Naive B cell (primary cell): ENCODE measurements at regions not wholly inside any gene's neighbourhood (a gene's known extent, or its start where the extent isn't known, plus 50 kb on each side); places are given as distances from the start of the nearest gene placed in this dataset.

Experiments
- ATAC-seq, 2 donors: fragments of 150-1000 bp; cut with Tn5 transposase; 2 replicates each; pipeline ENCODE4 v1.10.0; 2021; ENCODE audit warnings: low read depth in 2 of 2, mild to moderate bottlenecking in 2 of 2, moderate library complexity in 2 of 2
- DNase-seq: peaks from one replicate; pipeline ENCODE4 v3.0.0; 2022
- H3K27ac Mint-ChIP-seq, 6 donors: one replicate each; pipeline ENCODE4 v1.8.0; 2020 to 2022; ENCODE audit warnings: mild to moderate bottlenecking in 6 of 6, mixed read lengths in 6 of 6, moderate library complexity in 5 of 6, inconsistent platforms in 2 of 6
- H3K27me3 Mint-ChIP-seq, 3 donors: one replicate each; pipeline ENCODE4 v1.8.0; 2021 to 2022; ENCODE audit warnings: mixed read lengths in 3 of 3, mild to moderate bottlenecking in 1 of 3
- H3K36me3 Mint-ChIP-seq, 2 donors: one replicate each; pipeline ENCODE4 v1.8.0; 2020 to 2022; ENCODE audit warnings: mixed read lengths in 2 of 2, inconsistent platforms in 1 of 2, mild to moderate bottlenecking in 1 of 2
- H3K4me1 Mint-ChIP-seq, 3 donors: one replicate each; pipeline ENCODE4 v1.8.0; 2020 to 2022; ENCODE audit warnings: mixed read lengths in 3 of 3, inconsistent platforms in 1 of 3, mild to moderate bottlenecking in 1 of 3, moderate library complexity in 1 of 3
- H3K4me3 Mint-ChIP-seq, 8 donors: one replicate each; pipeline ENCODE4 v1.8.0; 2020 to 2022; ENCODE audit warnings: mild to moderate bottlenecking in 8 of 8, mixed read lengths in 8 of 8, moderate library complexity in 8 of 8, inconsistent platforms in 2 of 8
- H3K9me3 Mint-ChIP-seq, 7 donors: one replicate each; pipeline ENCODE4 v1.8.0; 2020 to 2022; ENCODE audit warnings: mixed read lengths in 7 of 7, mild to moderate bottlenecking in 5 of 7, inconsistent platforms in 2 of 7, moderate library complexity in 1 of 7

DNA sequence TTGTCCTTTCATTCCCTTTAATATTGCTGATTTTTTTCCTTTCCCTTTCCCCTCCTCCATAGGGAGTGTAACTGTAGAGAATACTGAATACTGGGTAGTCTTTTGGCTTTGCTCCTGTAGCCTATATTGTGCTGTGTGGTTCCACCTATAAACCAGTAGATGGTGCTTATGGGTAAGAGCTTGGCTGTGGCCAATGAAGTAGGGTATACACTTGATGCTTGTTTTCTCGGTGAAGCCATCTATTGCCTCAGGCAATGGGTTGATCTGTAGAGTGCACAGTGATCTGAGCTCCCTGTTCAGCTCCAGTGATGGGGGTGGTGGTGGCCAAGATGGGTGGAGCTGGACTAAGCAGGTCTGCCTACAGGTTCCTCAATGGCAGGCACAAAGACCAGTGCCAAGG, 203.3 kb upstream of the IMPG1 start:
- no peak for ATAC-seq
- Mint-ChIP-seq H3K4me3 (no peak overlapping the region), H3K4me1 (no peaks in the 10 kb centered on the region)

DNA sequence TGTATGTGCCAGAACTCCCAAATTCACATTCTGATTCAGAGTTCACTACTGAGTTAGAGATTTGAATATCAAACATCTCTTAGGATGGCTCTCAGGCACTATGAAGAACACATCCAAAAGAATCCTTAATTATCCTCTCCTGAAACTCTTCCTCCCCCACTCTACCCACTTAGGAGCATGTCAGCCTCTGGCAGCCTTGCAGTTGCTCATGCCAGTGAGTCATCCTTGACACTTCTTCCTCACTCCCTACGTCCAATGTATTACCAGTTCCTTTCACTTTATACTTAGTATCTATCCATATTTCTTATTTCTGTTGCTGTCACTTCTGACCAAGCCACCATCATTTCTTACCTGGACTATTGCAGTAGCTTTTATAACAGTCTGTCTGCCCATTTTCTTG, 192.0 kb upstream of the IMPG1 start:
- peaks cover 4 to 9% of the 10 kb centered on the region in 2 donors for H3K36me3 Mint-ChIP-seq
- H3K9me3 Mint-ChIP-seq = peaks cover 13 to 35% (median 26%) of the 10 kb centered on the region in 7 donors
- H3K4me3 Mint-ChIP-seq = no peak overlapping the region
- H3K4me1 Mint-ChIP-seq = no peaks in the 10 kb centered on the region
- no peak for ATAC-seq
- H3K27ac Mint-ChIP-seq = no peak overlapping the region
- no peaks in the 10 kb centered on the region for H3K27me3 Mint-ChIP-seq
- DNase-seq = no peak

More for the DNA sequence above, 203.3 kb upstream of the IMPG1 start:
- H3K27ac Mint-ChIP-seq = peak overlapping the region in 1 of 6 donors; percentile 77
- H3K27me3 Mint-ChIP-seq = no peaks in the 10 kb centered on the region
- no peak for DNase-seq
- peaks cover 11 to 48% (median 15%) of the 10 kb centered on the region in 7 donors for H3K9me3 Mint-ChIP-seq
- no peaks in the 10 kb centered on the region for H3K36me3 Mint-ChIP-seq

DNA sequence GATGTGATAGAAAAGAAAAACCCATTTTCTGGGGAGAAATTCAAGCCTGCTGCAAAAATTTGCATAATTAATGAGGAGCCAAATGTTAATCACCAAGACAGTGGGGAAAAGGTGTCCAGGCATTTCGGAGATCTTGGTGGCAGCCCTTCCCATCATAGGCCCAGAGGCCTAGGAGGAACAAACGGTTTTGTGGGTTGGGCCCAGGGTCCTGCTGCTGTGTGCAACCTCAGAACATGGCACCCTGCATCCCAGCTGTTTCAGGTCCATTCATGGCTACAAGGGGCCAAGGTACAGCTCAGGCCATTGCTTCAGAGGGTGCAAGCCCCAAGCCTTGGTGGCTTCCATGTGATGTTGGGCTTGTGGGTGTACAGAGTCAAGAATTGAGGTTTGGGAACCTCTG, 189.8 kb upstream of the IMPG1 start:
- ATAC-seq (no peak), DNase-seq (no peak)
- Mint-ChIP-seq H3K4me1 (no peaks in the 10 kb centered on the region), H3K36me3 (peaks cover 4 to 9% of the 10 kb centered on the region in 2 donors), H3K27me3 (no peaks in the 10 kb centered on the region), H3K4me3 (no peak overlapping the region), H3K27ac (no peak overlapping the region), H3K9me3 (peaks cover 13 to 35% (median 27%) of the 10 kb centered on the region in 7 donors)

DNA sequence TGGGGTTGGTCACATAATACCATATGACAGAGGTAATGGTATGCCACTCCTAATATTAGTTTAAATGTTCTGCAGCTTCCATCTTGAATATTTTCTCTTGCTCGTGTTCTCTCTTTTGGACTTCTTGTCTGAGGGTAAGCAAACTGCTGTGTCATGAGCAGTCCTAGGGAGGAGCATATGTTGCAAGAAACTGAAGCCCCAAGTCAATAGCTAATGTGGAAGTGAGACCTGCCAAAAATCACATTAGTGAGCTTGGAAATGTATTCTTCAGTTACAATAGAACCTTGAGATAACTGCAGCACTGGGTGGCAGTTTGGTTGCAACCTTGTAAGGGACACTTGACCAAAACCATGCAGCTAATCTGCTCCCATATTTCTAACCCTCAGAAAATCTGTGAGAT, 178.2 kb upstream of the IMPG1 start:
- no peaks in the 10 kb centered on the region for H3K27me3 Mint-ChIP-seq
- DNase-seq (no peak), ATAC-seq (no peak)
- H3K4me1 Mint-ChIP-seq = no peaks in the 10 kb centered on the region
- peaks cover 0 to 14% (median 6%) of the 10 kb centered on the region in 7 donors for H3K9me3 Mint-ChIP-seq
- H3K27ac Mint-ChIP-seq = no peak overlapping the region
- H3K4me3 Mint-ChIP-seq = no peak overlapping the region
- H3K36me3 Mint-ChIP-seq = no peaks in the 10 kb centered on the region

DNA sequence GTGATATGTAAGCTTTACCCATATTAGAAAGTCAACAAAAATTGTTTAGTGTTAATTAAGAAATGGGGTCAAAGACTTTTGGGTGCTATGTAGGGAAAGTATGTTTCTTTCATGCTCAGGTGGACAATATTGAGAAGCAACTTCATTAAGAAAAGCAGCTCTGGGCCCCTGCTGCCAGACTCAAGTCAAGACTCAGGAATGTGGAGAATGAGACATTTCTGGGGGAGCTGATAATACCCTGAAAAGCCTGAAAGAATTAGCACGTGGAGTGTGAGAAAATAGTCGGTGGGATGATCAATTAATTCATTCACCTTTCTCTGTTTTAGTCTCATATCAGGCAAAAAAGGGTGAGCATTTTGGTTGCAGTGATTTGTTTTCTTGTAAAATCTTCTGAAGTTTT, 175.1 kb upstream of the IMPG1 start:
- H3K27me3 Mint-ChIP-seq = no peaks in the 10 kb centered on the region
- no peaks in the 10 kb centered on the region for H3K36me3 Mint-ChIP-seq
- no peak overlapping the region for H3K27ac Mint-ChIP-seq
- DNase-seq (no peak), ATAC-seq (no peak)
- no peaks in the 10 kb centered on the region for H3K4me1 Mint-ChIP-seq
- H3K4me3 Mint-ChIP-seq = no peak overlapping the region
- H3K9me3 Mint-ChIP-seq = peaks cover 0 to 14% (median 6%) of the 10 kb centered on the region in 7 donors

DNA sequence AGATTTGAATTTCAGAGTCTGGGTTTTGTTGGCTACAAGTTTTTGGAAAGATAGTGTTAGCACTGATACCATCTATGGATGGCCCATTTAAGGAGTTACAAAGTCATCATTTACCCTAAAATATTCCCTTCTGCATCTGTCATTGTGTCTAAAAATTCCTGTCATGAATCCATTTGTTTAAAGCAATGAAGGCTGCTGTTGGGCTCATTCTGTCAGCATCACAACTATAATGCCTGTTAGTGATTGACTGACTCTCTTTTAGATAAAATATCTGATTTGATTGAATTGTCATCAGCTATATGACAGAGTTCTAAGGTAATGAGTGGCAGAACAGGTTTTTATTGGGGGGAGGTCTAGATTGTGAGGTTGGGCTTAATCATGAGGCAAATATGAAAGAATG, 167.6 kb upstream of the IMPG1 start:
- H3K27me3 Mint-ChIP-seq = no peaks in the 10 kb centered on the region
- H3K27ac Mint-ChIP-seq = no peak overlapping the region
- DNase-seq (no peak), ATAC-seq (no peak)
- no peaks in the 10 kb centered on the region for H3K36me3 Mint-ChIP-seq
- no peaks in the 10 kb centered on the region for H3K4me1 Mint-ChIP-seq
- H3K9me3 Mint-ChIP-seq = peaks cover 3 to 29% (median 7%) of the 10 kb centered on the region in 7 donors
- no peak overlapping the region for H3K4me3 Mint-ChIP-seq

DNA sequence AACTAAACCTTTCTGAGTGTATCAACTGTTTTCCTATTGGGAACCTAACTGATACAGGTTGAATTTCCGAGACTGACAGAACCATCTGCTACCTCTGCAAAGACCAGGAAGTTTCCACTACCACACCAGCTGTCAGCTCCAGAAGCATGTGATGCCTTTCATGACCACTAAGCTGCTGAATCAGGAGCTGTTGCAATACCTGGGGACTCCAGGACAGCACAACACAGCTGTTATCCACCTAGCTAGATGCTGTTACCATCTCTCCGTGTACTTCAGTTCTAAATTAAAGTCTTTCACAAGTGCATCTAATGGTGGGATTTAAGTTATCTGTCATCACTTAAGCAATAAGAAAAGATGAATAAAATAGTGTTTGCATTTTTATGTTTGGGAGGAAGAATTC, 158.2 kb upstream of the IMPG1 start:
- no peak for ATAC-seq
- no peak overlapping the region for H3K4me3 Mint-ChIP-seq
- H3K27ac Mint-ChIP-seq = no peak overlapping the region
- H3K27me3 Mint-ChIP-seq = no peaks in the 10 kb centered on the region
- H3K4me1 Mint-ChIP-seq = no peaks in the 10 kb centered on the region
- DNase-seq = no peak
- H3K36me3 Mint-ChIP-seq = no peaks in the 10 kb centered on the region
- H3K9me3 Mint-ChIP-seq = peaks cover 0 to 27% (median 8%) of the 10 kb centered on the region in 7 donors

DNA sequence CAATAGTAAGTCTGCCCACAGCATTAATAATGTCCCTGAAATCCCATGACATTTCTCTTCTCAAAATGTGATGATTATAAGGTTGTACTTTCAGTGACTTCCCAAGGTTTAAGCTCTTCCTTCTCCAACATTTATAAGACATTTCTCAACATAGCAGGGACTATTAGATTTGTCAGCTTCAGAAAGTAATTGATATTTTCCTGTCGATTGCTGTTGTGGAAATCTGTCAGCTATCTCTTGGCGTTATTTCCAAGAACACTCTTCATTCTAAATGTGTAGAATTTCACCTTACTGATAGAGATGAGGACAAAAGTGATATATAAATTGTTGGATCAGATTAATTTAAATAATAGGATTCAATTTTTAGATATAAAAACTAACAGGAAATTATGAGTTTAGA, 149.7 kb upstream of the IMPG1 start:
- ATAC-seq (no peak), DNase-seq (no peak)
- Mint-ChIP-seq H3K4me3 (no peak overlapping the region), H3K27me3 (no peaks in the 10 kb centered on the region), H3K27ac (no peak overlapping the region), H3K36me3 (no peaks in the 10 kb centered on the region), H3K9me3 (peaks cover 0 to 15% (median 3%) of the 10 kb centered on the region in 7 donors), H3K4me1 (no peaks in the 10 kb centered on the region)

DNA sequence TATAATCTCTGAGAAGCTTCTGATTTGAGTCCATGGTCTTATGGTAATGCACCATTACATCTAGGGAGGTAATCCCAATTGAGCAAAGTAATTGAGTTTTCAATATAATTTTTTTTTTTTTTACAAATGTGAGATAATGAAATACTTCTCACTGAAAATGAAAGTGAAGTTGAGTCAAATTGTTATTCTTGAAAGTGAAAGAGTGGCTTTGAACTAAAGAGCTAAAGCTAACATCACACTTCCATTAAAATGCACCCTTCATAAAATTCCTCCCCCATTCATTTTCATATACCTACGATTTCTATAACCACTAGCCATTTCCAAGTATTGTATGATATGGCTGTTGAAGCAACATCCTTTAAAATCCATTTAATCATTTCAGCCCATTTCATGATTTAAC, 149.1 kb upstream of the IMPG1 start:
- DNase-seq (no peak), ATAC-seq (no peak)
- H3K27me3 Mint-ChIP-seq = no peaks in the 10 kb centered on the region
- no peaks in the 10 kb centered on the region for H3K36me3 Mint-ChIP-seq
- H3K9me3 Mint-ChIP-seq = peaks cover 0 to 15% (median 3%) of the 10 kb centered on the region in 7 donors
- no peak overlapping the region for H3K27ac Mint-ChIP-seq
- H3K4me1 Mint-ChIP-seq = no peaks in the 10 kb centered on the region
- no peak overlapping the region for H3K4me3 Mint-ChIP-seq

DNA sequence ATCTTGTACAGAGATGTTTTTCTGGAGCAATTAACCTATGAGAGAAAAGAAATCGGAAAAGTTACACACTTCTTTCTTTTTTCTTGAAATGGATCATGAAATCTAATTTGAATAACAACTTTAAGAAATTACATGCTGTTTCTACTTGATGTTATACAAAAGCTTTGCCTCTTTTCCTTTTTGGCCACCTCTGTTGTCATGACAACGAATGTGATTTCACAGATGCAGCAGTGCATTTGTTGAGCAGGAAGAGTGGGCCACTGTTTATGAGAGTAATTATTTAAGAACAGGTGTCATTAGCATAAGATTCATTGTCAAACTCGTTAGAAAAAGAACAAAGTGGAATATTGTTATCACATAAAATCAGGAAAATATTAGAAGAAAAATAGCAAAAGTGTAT, 148.3 kb upstream of the IMPG1 start:
- Mint-ChIP-seq H3K27ac (no peak overlapping the region), H3K27me3 (no peaks in the 10 kb centered on the region), H3K4me1 (no peaks in the 10 kb centered on the region), H3K9me3 (peaks cover 0 to 15% (median 3%) of the 10 kb centered on the region in 7 donors), H3K36me3 (no peaks in the 10 kb centered on the region), H3K4me3 (no peak overlapping the region)
- ATAC-seq = no peak
- DNase-seq = no peak

DNA sequence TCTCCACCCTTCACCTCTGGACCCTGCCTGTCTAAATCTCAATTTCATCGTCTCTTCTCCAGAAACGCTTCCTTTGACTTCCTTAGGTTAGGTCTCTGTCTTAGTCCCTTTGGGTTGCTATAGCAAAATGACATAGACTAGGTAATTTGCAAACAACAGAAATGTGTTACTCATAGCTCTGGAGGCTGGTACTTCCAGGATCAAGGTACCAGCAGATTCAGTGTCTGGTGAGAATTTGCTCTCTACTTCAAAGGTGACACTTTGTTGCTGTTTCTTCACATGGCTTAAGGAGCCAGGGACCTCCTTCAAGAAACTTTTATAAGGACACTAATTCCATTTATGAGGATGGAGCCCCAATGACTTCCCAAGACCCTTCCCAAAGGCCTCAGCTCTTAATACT, 145.1 kb upstream of the IMPG1 start:
- no peak overlapping the region for H3K4me3 Mint-ChIP-seq
- peaks cover 2 to 11% (median 4%) of the 10 kb centered on the region in 7 donors for H3K9me3 Mint-ChIP-seq
- H3K4me1 Mint-ChIP-seq = no peaks in the 10 kb centered on the region
- H3K27ac Mint-ChIP-seq = no peak overlapping the region
- DNase-seq = no peak
- no peaks in the 10 kb centered on the region for H3K36me3 Mint-ChIP-seq
- no peaks in the 10 kb centered on the region for H3K27me3 Mint-ChIP-seq
- no peak for ATAC-seq

DNA sequence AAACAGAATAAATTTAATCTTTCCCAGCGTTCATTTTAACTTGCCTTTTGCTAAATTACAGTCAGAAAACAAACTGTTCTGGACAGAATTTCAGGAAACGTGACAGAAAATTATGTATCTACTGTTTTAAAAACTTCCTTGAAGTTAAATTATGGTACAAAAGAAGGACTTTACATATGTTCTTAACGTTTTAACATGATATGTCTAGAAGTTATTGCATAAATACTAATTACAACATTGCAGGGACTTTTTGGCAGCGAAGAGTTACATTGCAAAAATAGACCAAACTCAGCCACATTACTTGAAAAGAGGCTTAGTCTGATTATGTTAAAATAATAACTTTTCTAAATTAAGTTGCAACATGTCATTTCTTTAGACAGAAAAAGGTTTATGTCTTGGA, 142.1 kb upstream of the IMPG1 start:
- H3K4me1 Mint-ChIP-seq = no peaks in the 10 kb centered on the region
- H3K36me3 Mint-ChIP-seq = no peaks in the 10 kb centered on the region
- no peaks in the 10 kb centered on the region for H3K27me3 Mint-ChIP-seq
- ATAC-seq = no peak
- H3K4me3 Mint-ChIP-seq = no peak overlapping the region
- no peak overlapping the region for H3K27ac Mint-ChIP-seq
- peaks cover 4 to 21% (median 13%) of the 10 kb centered on the region in 7 donors for H3K9me3 Mint-ChIP-seq
- DNase-seq = no peak

DNA sequence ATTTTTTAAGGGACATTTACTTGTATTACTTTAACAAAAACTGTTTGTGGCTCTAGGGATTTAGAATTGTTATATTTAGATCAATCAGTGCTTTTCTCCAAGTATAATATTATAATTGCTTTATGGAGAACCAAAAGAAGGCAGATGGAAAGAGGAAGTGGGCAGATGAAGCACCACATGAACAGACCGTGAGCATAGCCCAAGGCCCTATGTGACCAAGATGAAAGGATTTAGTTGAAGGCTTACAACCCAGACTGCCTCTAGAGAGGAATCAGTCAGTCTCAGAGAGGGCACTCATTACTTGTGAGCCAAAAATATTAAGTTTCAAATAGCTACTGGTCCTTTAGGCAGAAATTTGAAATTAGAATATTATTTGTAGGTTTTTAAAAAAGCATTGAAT, 102.3 kb upstream of the IMPG1 start:
- DNase-seq (no peak), ATAC-seq (no peak)
- Mint-ChIP-seq H3K4me1 (no peaks in the 10 kb centered on the region), H3K27me3 (no peaks in the 10 kb centered on the region), H3K27ac (no peak overlapping the region), H3K36me3 (no peaks in the 10 kb centered on the region), H3K9me3 (peaks cover 0 to 13% (median 7%) of the 10 kb centered on the region in 7 donors), H3K4me3 (peak overlapping the region in 1 of 8 donors; percentile 18)

DNA sequence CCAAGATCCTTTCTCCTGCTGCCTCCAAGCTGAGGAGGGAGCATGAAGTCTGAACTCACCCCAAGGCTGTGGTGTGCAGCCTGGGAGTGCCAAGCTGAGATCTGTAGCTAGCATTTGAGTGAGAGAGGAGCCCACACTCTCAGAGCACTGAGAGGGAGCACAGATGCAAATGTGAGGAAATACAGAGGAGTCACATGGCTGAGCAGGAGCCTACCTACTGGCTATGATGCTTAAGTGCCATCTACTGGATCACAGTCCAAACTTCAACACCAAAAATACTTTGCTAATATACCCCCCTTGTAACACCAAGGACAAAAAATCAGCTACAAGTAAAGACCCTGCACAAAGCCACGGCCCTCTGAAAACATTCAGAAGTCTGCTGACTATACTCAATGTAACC, 94.4 kb upstream of the IMPG1 start:
- peaks cover 0 to 27% (median 14%) of the 10 kb centered on the region in 7 donors for H3K9me3 Mint-ChIP-seq
- H3K36me3 Mint-ChIP-seq = no peaks in the 10 kb centered on the region

DNA sequence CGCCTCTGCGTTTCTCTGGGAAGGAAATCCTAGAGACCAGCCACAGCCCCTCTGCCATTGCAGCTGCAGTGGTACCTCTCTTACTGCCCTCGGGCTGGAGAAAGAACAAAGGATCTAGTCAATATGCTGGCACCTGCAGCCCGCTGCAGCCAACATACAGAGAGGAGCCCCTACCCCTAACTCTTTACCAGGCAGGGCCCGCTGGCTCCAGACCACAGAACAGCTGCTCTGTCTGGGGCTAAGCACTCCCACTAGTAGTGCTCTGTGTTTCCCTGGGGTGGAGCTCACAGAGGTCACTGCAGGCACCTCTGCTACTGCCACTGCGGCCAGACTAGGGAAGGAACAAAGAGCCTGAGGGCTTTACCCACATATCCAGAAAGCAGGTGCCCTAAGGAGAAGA, 93.8 kb upstream of the IMPG1 start:
- no peaks in the 10 kb centered on the region for H3K27me3 Mint-ChIP-seq
- H3K4me1 Mint-ChIP-seq = no peaks in the 10 kb centered on the region
- peaks cover 0 to 27% (median 11%) of the 10 kb centered on the region in 7 donors for H3K9me3 Mint-ChIP-seq
- DNase-seq (no peak), ATAC-seq (no peak)
- no peak overlapping the region for H3K4me3 Mint-ChIP-seq
- no peaks in the 10 kb centered on the region for H3K36me3 Mint-ChIP-seq
- H3K27ac Mint-ChIP-seq = no peak overlapping the region

More for the DNA sequence above, 94.4 kb upstream of the IMPG1 start:
- no peak for DNase-seq
- H3K27me3 Mint-ChIP-seq = no peaks in the 10 kb centered on the region
- no peak for ATAC-seq
- no peaks in the 10 kb centered on the region for H3K4me1 Mint-ChIP-seq
- no peak overlapping the region for H3K27ac Mint-ChIP-seq
- no peak overlapping the region for H3K4me3 Mint-ChIP-seq
